Panc1 (cell line): ENCODE measurements at regions not wholly inside any gene's neighbourhood (a gene's known extent, or its start where the extent isn't known, plus 50 kb on each side); places are given as distances from the start of the nearest gene placed in this dataset.

Experiments
- ATAC-seq: fragments of 200-7000 bp; cut with Tn5 transposase; 2 replicates; pipeline ENCODE4 v1.9.1; 2020; ENCODE audit warnings: mild to moderate bottlenecking, moderate library complexity
- BruUV-seq: library from RNA; stranded (reverse); fragments of 400-500 nt; replicated peaks from 2 replicates; lab custom pipeline; 2021; lab: Mats Ljungman, UMichigan
- CTCF ChIA-PET: fragments of 300-600 bp; sonication (Branson Sonifier 250); formaldehyde crosslinking; loops from one replicate; lab custom pipeline; 2022; ENCODE audit warnings: antibody characterized with exemption; lab: Charles Lee
- POLR2A ChIA-PET: fragments of 300-600 bp; sonication (Branson Sonifier 250); formaldehyde crosslinking; loops from one replicate; lab custom pipeline; 2022; ENCODE audit warnings: antibody characterized with exemption; lab: Charles Lee
- DNase-seq: peaks from one replicate; pipeline ENCODE4 v3.0.0-alpha.2; 2010; ENCODE audit warnings: low read depth, low spot score
- H3K27ac ChIP-seq: 2 replicates; pipeline ENCODE4 v1.5.1; 2011; ENCODE audit warnings: mild to moderate bottlenecking, low read length, inconsistent platforms
- H3K27me3 ChIP-seq: fragments of 200-500 bp; sonication (Bioruptor generic); 2 replicates; pipeline ENCODE4 v1.6.0; 2014; ENCODE audit warnings: low read length, inconsistent platforms; ENCODE audit not compliant: control insufficient read depth, insufficient read depth
- H3K36me3 ChIP-seq: fragments of 200-500 bp; sonication (Bioruptor generic); 2 replicates; pipeline ENCODE4 v1.5.1; 2014; ENCODE audit warnings: inconsistent platforms, mild to moderate bottlenecking, low read length, moderate library complexity; ENCODE audit not compliant: control insufficient read depth, insufficient read depth
- H3K4me1 ChIP-seq: 2 replicates; pipeline ENCODE4 v1.5.1; 2011; ENCODE audit warnings: inconsistent platforms, mild to moderate bottlenecking, low read length, moderate library complexity; ENCODE audit not compliant: control insufficient read depth, insufficient read depth
- H3K4me3 ChIP-seq, 2 experiments: 2 replicates each; pipeline ENCODE4 v1.5.1; 2011 to 2012; ENCODE audit warnings: low read depth in 2 of 2, low read length in 2 of 2, mild to moderate bottlenecking in 2 of 2, inconsistent platforms in 1 of 2, moderate library complexity in 1 of 2
- H3K9me3 ChIP-seq: fragments of 200-500 bp; sonication (Bioruptor generic); 2 replicates; pipeline ENCODE4 v1.5.1; 2014; ENCODE audit warnings: low read depth, mild to moderate bottlenecking, inconsistent platforms, low read length, moderate library complexity; ENCODE audit not compliant: control insufficient read depth, insufficient read depth
- CTCF ChIP-seq: fragments of 450-650 bp; IDR thresholded peaks from 2 replicates; pipeline ENCODE4 v1.5.1; 2017; ENCODE audit warnings: mild to moderate bottlenecking
- POLR2AphosphoS5 ChIP-seq: IDR thresholded peaks from 2 replicates; pipeline ENCODE4 v1.6.1; 2012; ENCODE audit warnings: mild to moderate bottlenecking, low read depth, low read length, moderate library complexity
- REST ChIP-seq, 2 experiments: IDR thresholded peaks; 2 replicates each; pipeline ENCODE4 v1.6.1; 2011 to 2012; ENCODE audit warnings: low read depth in 2 of 2, control low read depth in 1 of 2, low read length in 1 of 2, mild to moderate bottlenecking in 1 of 2, moderate library complexity in 1 of 2; ENCODE audit not compliant: insufficient read depth in 1 of 2
- SIN3A ChIP-seq: IDR thresholded peaks from 2 replicates; pipeline ENCODE4 v1.6.1; 2012; ENCODE audit warnings: low read depth, mild to moderate bottlenecking, low read length, moderate library complexity, borderline replicate concordance; ENCODE audit not compliant: insufficient read depth
- TCF7L2 ChIP-seq: IDR thresholded peaks from 2 replicates; pipeline ENCODE4 v1.6.1; 2011; ENCODE audit warnings: mild to moderate bottlenecking, low read depth, low read length, inconsistent platforms
- in situ Hi-C: cut with HindIII; loops from 2 replicates; pipeline ENCODE4 v1.10.0; 2016; ENCODE audit warnings: low sequenced_read_pairs, low pct_unique_long_range_greater_than_20kb
- intact Hi-C: fragments of 100-400 bp; cut with micrococcal nuclease; formaldehyde crosslinking; loops from one replicate; pipeline ENCODE4 v1.10.0; 2022; ENCODE audit not compliant: unreplicated experiment

GRCh38 chr1:30172757-30173156 lies 550.6 kb downstream of the MATN1 start:
- CTCF ChIA-PET = no interaction called here
- H3K27ac ChIP-seq = no peak overlapping the region
- no peak for DNase-seq
- POLR2A ChIA-PET = no interaction called here
- H3K9me3 ChIP-seq = no peaks in the 10 kb centered on the region
- H3K27me3 ChIP-seq = peaks cover 16% of the 10 kb centered on the region
- H3K4me1 ChIP-seq = no peaks in the 10 kb centered on the region
- H3K4me3 ChIP-seq = no peak overlapping the region
- in situ Hi-C loops (no loop called here), intact Hi-C loops (no loop called here)
- H3K36me3 ChIP-seq = no peaks in the 10 kb centered on the region
- no peak for ATAC-seq
- TF ChIP-seq TCF7L2 = no peak
- no peak for TF ChIP-seq REST (IDR thresholded peaks at IDR 0.05; ENCODE audit: insufficient read depth in 1 of 2, low read depth in 2 of 2, low read length in 1 of 2)
- no peak for TF ChIP-seq CTCF
- TF ChIP-seq POLR2AphosphoS5 = no peak
- no peak for TF ChIP-seq SIN3A
- BruUV-seq = no TSS peak

GRCh38 chr1:30172299-30172694 lies 551.1 kb downstream of the MATN1 start:
- no peaks in the 10 kb centered on the region for H3K36me3 ChIP-seq
- CTCF ChIA-PET = no interaction called here
- in situ Hi-C loops (no loop called here), intact Hi-C loops (no loop called here)
- H3K27me3 ChIP-seq = peaks cover 19% of the 10 kb centered on the region
- no peak for ATAC-seq
- POLR2A ChIA-PET = no interaction called here
- no peak overlapping the region for H3K4me3 ChIP-seq
- DNase-seq = no peak
- BruUV-seq = no TSS peak
- H3K27ac ChIP-seq = no peak overlapping the region
- H3K4me1 ChIP-seq = no peaks in the 10 kb centered on the region
- TF ChIP-seq POLR2AphosphoS5 (no peak), REST (IDR thresholded peaks at IDR 0.05; ENCODE audit: insufficient read depth in 1 of 2, low read depth in 2 of 2, low read length in 1 of 2) (no peak), CTCF (no peak), TCF7L2 (no peak), SIN3A (no peak)
- H3K9me3 ChIP-seq = no peaks in the 10 kb centered on the region
